ENCODE measurements at regions not wholly inside any gene's neighbourhood (a gene's known extent, or its start where the extent isn't known, plus 50 kb on each side); places are given as distances from the start of the nearest gene placed in this dataset.

GRCh38 chr19:32196690-32197420, 148.6 kb upstream of the ZNF507 start:
- DNase-seq = no peak

GRCh38 chr19:32197896-32198882, 147.2 kb upstream of the ZNF507 start:
- no peak for DNase-seq

- DNase-seq = no peak
These were observed 145.8 kb upstream of the ZNF507 start for GRCh38 chr19:32199501-32200040.

GRCh38 chr19:32200312-32201038, 144.9 kb upstream of the ZNF507 start:
- no peak for DNase-seq

GRCh38 chr19:32201211-32201610, 144.2 kb upstream of the ZNF507 start:
- no peak for DNase-seq

GRCh38 chr19:32201636-32202051, 143.8 kb upstream of the ZNF507 start:
- DNase-seq = no peak

GRCh38 chr19:32202244-32202643, 143.2 kb upstream of the ZNF507 start:
- no peak for DNase-seq

- no peak for DNase-seq
These were observed 142.2 kb upstream of the ZNF507 start for GRCh38 chr19:32203161-32203560.

- no peak for DNase-seq
These were observed 139.3 kb upstream of the ZNF507 start for GRCh38 chr19:32206065-32206464.

GRCh38 chr19:32208060-32208459, 137.3 kb upstream of the ZNF507 start:
- DNase-seq = no peak

- DNase-seq = no peak
These were observed 126.0 kb upstream of the ZNF507 start for GRCh38 chr19:32219392-32219791.

GRCh38 chr19:32219881-32220472, 125.4 kb upstream of the ZNF507 start:
- DNase-seq = no peak

GRCh38 chr19:32220951-32221350, 124.5 kb upstream of the ZNF507 start:
- no peak for DNase-seq

GRCh38 chr19:32222556-32222955, 122.9 kb upstream of the ZNF507 start:
- DNase-seq = no peak

- DNase-seq = no peak
These were observed 122.3 kb upstream of the ZNF507 start for GRCh38 chr19:32223106-32223505.

- no peak for DNase-seq
These were observed 121.6 kb upstream of the ZNF507 start for GRCh38 chr19:32223595-32224370.

- no peak for DNase-seq
These were observed 120.8 kb upstream of the ZNF507 start for GRCh38 chr19:32224371-32225244.

- DNase-seq = no peak
These were observed 117.7 kb upstream of the ZNF507 start for GRCh38 chr19:32227561-32228165.

- no peak for DNase-seq
These were observed 115.0 kb upstream of the ZNF507 start for GRCh38 chr19:32230441-32230840.

- DNase-seq = no peak
These were observed 114.4 kb upstream of the ZNF507 start for GRCh38 chr19:32231020-32231419.

Measured in NCI-H1436 (cell line).